ENCODE measurements at regions not wholly inside any gene's neighbourhood (a gene's known extent, or its start where the extent isn't known, plus 50 kb on each side); places are given as distances from the start of the nearest gene placed in this dataset.

GRCh38 chr3:135513106-135514059, 452.1 kb upstream of the PPP2R3A start:
- no peak for TF ChIP-seq CTCF (IDR thresholded peaks at IDR 0.05; ENCODE audit: unreplicated experiment)
- peaks cover 15% of the 10 kb centered on the region for H3K4me1 Mint-ChIP-seq (ENCODE audit: unreplicated experiment)
- no peak overlapping the region for H3K4me3 Mint-ChIP-seq (ENCODE audit: unreplicated experiment)
- no peaks in the 10 kb centered on the region for H3K9me3 Mint-ChIP-seq (ENCODE audit: unreplicated experiment)
- peaks cover 3% of the 10 kb centered on the region for H3K27me3 Mint-ChIP-seq (ENCODE audit: unreplicated experiment)
- DNase-seq (ENCODE audit: low spot score): no peak
- H3K27ac Mint-ChIP-seq (ENCODE audit: unreplicated experiment): no peak overlapping the region
- H3K36me3 Mint-ChIP-seq (ENCODE audit: low read depth, unreplicated experiment): no peaks in the 10 kb centered on the region

GRCh38 chr3:135514060-135514448, 451.5 kb upstream of the PPP2R3A start:
- TF ChIP-seq CTCF (IDR thresholded peaks at IDR 0.05; ENCODE audit: unreplicated experiment): no peak
- H3K4me3 Mint-ChIP-seq (ENCODE audit: unreplicated experiment): no peak overlapping the region
- H3K36me3 Mint-ChIP-seq (ENCODE audit: low read depth, unreplicated experiment): no peaks in the 10 kb centered on the region
- no peaks in the 10 kb centered on the region for H3K9me3 Mint-ChIP-seq (ENCODE audit: unreplicated experiment)
- H3K27ac Mint-ChIP-seq (ENCODE audit: unreplicated experiment): no peak overlapping the region
- peaks cover 3% of the 10 kb centered on the region for H3K27me3 Mint-ChIP-seq (ENCODE audit: unreplicated experiment)
- H3K4me1 Mint-ChIP-seq (ENCODE audit: unreplicated experiment): peaks cover 18% of the 10 kb centered on the region
- DNase-seq (ENCODE audit: low spot score): no peak

- peaks cover 23% of the 10 kb centered on the region for H3K4me1 Mint-ChIP-seq (ENCODE audit: unreplicated experiment)
- no peaks in the 10 kb centered on the region for H3K36me3 Mint-ChIP-seq (ENCODE audit: low read depth, unreplicated experiment)
- H3K27me3 Mint-ChIP-seq (ENCODE audit: unreplicated experiment): peaks cover 3% of the 10 kb centered on the region
- H3K4me3 Mint-ChIP-seq (ENCODE audit: unreplicated experiment): no peak overlapping the region
- no peak for DNase-seq (ENCODE audit: low spot score)
- no peaks in the 10 kb centered on the region for H3K9me3 Mint-ChIP-seq (ENCODE audit: unreplicated experiment)
- peak; percentile 53 for TF ChIP-seq CTCF (IDR thresholded peaks at IDR 0.05; ENCODE audit: unreplicated experiment)
- no peak overlapping the region for H3K27ac Mint-ChIP-seq (ENCODE audit: unreplicated experiment)
Measured at GRCh38 chr3:135516143-135516542, 449.4 kb upstream of the PPP2R3A start.

GRCh38 chr3:135528413-135529015, 437.0 kb upstream of the PPP2R3A start:
- DNase-seq (ENCODE audit: low spot score): no peak
- Mint-ChIP-seq H3K36me3 (ENCODE audit: low read depth, unreplicated experiment) (no peaks in the 10 kb centered on the region), H3K4me1 (ENCODE audit: unreplicated experiment) (no peaks in the 10 kb centered on the region), H3K27me3 (ENCODE audit: unreplicated experiment) (peaks cover 2% of the 10 kb centered on the region), H3K27ac (ENCODE audit: unreplicated experiment) (no peak overlapping the region), H3K4me3 (ENCODE audit: unreplicated experiment) (no peak overlapping the region), H3K9me3 (ENCODE audit: unreplicated experiment) (no peaks in the 10 kb centered on the region)
- TF ChIP-seq CTCF (IDR thresholded peaks at IDR 0.05; ENCODE audit: unreplicated experiment): no peak

- no peak for DNase-seq (ENCODE audit: low spot score)
- no peaks in the 10 kb centered on the region for H3K4me1 Mint-ChIP-seq (ENCODE audit: unreplicated experiment)
- H3K9me3 Mint-ChIP-seq (ENCODE audit: unreplicated experiment): no peaks in the 10 kb centered on the region
- H3K27me3 Mint-ChIP-seq (ENCODE audit: unreplicated experiment): peaks cover 2% of the 10 kb centered on the region
- no peak for TF ChIP-seq CTCF (IDR thresholded peaks at IDR 0.05; ENCODE audit: unreplicated experiment)
- no peak overlapping the region for H3K4me3 Mint-ChIP-seq (ENCODE audit: unreplicated experiment)
- H3K36me3 Mint-ChIP-seq (ENCODE audit: low read depth, unreplicated experiment): no peaks in the 10 kb centered on the region
- H3K27ac Mint-ChIP-seq (ENCODE audit: unreplicated experiment): no peak overlapping the region
Measured at GRCh38 chr3:135532021-135532420, 433.5 kb upstream of the PPP2R3A start.

Data from endothelial cell (in vitro differentiated cells).